ENCODE measurements at regions not wholly inside any gene's neighbourhood (a gene's known extent, or its start where the extent isn't known, plus 50 kb on each side); places are given as distances from the start of the nearest gene placed in this dataset.

DNA sequence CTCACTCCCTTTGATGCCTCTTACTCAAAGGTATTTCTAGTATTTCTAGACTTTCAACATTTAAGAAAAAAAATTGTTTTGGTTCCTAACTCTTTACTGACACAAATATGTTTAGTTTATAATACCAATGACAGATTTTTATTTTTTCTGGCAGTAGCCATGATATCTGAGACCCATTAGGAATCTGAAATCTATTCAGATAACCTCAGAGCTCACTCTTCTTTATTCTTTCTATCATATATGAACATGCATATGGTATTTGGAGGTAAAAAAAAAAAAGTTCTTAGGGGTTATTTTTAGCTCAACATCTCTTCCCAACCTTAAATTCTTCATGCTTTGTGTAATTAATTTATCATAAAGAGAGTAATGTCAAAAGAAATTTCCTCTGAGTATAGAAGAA lies 465.5 kb downstream of the CDH2 start:
- TF ChIP-seq TCF4 (CRISPR knock-in tag; IDR thresholded peaks at IDR 0.05; ENCODE audit: borderline replicate concordance) = no peak
- no peak for TF ChIP-seq PPARA (CRISPR knock-in tag; IDR thresholded peaks at IDR 0.05; ENCODE audit: borderline replicate concordance)
- no peak for TF ChIP-seq OSR1 (CRISPR knock-in tag; IDR thresholded peaks at IDR 0.05)
- TF ChIP-seq, protein P1, sequence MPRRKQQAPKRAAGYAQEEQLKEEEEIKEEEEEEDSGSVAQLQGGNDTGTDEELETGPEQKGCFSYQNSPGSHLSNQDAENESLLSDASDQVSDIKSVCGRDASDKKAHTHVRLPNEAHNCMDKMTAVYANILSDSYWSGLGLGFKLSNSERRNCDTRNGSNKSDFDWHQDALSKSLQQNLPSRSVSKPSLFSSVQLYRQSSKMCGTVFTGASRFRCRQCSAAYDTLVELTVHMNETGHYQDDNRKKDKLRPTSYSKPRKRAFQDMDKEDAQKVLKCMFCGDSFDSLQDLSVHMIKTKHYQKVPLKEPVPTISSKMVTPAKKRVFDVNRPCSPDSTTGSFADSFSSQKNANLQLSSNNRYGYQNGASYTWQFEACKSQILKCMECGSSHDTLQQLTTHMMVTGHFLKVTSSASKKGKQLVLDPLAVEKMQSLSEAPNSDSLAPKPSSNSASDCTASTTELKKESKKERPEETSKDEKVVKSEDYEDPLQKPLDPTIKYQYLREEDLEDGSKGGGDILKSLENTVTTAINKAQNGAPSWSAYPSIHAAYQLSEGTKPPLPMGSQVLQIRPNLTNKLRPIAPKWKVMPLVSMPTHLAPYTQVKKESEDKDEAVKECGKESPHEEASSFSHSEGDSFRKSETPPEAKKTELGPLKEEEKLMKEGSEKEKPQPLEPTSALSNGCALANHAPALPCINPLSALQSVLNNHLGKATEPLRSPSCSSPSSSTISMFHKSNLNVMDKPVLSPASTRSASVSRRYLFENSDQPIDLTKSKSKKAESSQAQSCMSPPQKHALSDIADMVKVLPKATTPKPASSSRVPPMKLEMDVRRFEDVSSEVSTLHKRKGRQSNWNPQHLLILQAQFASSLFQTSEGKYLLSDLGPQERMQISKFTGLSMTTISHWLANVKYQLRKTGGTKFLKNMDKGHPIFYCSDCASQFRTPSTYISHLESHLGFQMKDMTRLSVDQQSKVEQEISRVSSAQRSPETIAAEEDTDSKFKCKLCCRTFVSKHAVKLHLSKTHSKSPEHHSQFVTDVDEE (CRISPR knock-in tag; IDR thresholded peaks at IDR 0.05) = no peak
- TF ChIP-seq, protein P2, sequence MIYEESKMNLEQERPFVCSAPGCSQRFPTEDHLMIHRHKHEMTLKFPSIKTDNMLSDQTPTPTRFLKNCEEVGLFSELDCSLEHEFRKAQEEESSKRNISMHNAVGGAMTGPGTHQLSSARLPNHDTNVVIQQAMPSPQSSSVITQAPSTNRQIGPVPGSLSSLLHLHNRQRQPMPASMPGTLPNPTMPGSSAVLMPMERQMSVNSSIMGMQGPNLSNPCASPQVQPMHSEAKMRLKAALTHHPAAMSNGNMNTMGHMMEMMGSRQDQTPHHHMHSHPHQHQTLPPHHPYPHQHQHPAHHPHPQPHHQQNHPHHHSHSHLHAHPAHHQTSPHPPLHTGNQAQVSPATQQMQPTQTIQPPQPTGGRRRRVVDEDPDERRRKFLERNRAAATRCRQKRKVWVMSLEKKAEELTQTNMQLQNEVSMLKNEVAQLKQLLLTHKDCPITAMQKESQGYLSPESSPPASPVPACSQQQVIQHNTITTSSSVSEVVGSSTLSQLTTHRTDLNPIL (CRISPR knock-in tag; IDR thresholded peaks at IDR 0.05; ENCODE audit: low read depth) = no peak
- TF ChIP-seq ZFP30 (CRISPR knock-in tag; IDR thresholded peaks at IDR 0.05) = no peak
- no peak for TF ChIP-seq ZNF70 (CRISPR knock-in tag; IDR thresholded peaks at IDR 0.05)
- TF ChIP-seq, protein P3, sequence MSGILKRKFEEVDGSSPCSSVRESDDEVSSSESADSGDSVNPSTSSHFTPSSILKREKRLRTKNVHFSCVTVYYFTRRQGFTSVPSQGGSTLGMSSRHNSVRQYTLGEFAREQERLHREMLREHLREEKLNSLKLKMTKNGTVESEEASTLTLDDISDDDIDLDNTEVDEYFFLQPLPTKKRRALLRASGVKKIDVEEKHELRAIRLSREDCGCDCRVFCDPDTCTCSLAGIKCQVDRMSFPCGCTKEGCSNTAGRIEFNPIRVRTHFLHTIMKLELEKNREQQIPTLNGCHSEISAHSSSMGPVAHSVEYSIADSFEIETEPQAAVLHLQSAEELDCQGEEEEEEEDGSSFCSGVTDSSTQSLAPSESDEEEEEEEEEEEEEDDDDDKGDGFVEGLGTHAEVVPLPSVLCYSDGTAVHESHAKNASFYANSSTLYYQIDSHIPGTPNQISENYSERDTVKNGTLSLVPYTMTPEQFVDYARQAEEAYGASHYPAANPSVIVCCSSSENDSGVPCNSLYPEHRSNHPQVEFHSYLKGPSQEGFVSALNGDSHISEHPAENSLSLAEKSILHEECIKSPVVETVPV (CRISPR knock-in tag; IDR thresholded peaks at IDR 0.05) = no peak
